ENCODE measurements at regions not wholly inside any gene's neighbourhood (a gene's known extent, or its start where the extent isn't known, plus 50 kb on each side); places are given as distances from the start of the nearest gene placed in this dataset.

DNA sequence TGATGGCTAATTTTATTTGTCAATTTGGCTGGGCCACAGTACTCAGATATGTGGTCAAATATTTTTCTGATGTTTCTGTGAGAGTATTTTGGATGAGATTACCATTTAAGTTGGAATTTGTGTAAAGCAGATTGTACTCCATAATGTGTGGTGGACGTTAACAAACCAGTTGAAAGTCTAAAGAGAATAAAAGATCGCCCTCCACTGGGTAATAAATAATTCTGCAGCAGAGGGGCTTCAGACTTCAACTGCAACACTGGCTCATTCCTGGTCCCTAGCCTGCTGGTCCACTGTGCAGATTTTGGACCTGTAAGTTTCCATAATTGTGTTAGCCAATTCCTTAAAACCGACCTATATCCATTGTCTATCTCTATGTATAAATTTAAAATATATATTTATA is 540.3 kb downstream of the PCDH18 start:
- DNase-seq = no peak
- TF ChIP-seq POLR2A (IDR thresholded peaks at IDR 0.05; ENCODE audit: low read length) (no peak), GATA1 (IDR thresholded peaks at IDR 0.05; ENCODE audit: low read depth, low read length) (no peak)

DNA sequence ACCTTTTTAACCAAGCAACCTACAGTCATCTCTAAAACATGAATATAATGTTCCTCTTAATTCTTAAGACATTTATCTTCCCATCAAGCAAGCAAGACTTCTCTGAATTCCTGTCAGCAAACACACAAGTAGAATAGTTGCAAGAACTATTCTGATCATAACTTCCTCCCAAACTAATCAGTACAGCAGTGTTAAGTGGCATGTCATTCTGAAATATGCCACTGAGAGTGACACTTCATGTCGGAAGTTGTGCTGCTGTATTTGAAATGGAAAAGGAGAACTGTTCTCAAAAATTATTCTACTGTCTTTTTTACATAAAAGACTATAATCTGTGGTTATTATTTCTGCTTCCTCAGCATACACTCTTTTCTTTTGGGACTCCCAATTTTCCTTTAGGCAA is 546.6 kb downstream of the PCDH18 start:
- no peak for DNase-seq
- TF ChIP-seq POLR2A (IDR thresholded peaks at IDR 0.05; ENCODE audit: low read length) (no peak), GATA1 (IDR thresholded peaks at IDR 0.05; ENCODE audit: low read depth, low read length) (no peak)

DNA sequence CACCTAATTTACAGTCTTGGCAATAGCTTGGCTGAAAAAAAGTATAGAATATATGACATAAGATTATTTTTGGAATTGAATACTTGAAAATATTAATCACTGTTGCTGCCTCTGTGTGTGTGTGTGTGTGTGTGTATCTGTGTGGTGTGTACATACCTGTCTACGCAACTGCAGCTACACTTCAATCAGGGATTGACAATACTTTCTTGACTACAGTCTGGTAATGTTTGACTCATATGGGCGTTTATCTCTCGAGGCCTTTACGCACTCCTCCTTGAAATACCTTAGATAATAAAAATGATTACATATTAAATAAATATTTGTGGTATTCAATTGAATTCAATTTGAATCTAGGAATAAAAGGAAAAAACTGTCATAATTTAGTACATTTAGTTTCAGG is 565.2 kb downstream of the PCDH18 start:
- no peak for DNase-seq
- TF ChIP-seq POLR2A (IDR thresholded peaks at IDR 0.05; ENCODE audit: low read length) (no peak), GATA1 (IDR thresholded peaks at IDR 0.05; ENCODE audit: low read depth, low read length) (no peak)

DNA sequence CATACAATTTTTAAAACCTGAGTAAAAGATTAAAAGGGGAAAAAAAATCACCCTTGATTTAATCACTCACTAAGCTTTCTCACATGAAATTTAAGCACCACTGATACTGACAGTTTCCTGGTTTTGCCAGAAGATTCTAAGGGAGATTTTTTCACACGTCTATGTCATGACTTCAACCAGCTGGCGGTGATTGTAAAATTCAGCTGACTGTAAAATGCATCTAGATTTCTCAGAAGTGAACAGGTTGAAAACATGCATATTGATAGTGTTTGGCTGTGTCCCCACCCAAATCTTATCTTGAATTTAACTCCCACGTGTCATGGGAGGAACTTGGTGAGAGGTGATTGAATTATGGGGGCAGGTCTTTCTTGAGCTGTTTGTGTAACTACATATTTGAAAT is 566.8 kb downstream of the PCDH18 start:
- TF ChIP-seq POLR2A (IDR thresholded peaks at IDR 0.05; ENCODE audit: low read length) (no peak), GATA1 (IDR thresholded peaks at IDR 0.05; ENCODE audit: low read depth, low read length) (no peak)
- DNase-seq = no peak

DNA sequence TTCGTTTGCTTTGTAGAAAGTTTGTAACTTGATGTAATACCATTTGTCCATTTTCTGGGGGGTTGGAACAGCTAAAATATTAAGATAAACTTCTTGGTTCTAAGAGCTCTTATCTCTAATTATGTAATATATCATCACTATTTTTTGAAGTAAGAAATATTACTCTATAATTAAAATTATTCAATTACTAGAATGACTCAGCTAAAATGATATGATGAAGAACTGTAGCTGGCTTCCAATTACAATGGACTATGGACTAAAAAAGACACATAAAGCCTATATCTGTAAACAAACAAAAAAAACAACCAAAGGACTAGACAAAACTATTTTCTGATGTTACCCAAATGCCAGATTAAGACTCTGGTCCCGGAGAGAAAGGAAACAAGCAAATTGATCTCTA is 569.4 kb downstream of the PCDH18 start:
- TF ChIP-seq GATA1 (IDR thresholded peaks at IDR 0.05; ENCODE audit: low read depth, low read length) = no peak
- no peak for DNase-seq

DNA sequence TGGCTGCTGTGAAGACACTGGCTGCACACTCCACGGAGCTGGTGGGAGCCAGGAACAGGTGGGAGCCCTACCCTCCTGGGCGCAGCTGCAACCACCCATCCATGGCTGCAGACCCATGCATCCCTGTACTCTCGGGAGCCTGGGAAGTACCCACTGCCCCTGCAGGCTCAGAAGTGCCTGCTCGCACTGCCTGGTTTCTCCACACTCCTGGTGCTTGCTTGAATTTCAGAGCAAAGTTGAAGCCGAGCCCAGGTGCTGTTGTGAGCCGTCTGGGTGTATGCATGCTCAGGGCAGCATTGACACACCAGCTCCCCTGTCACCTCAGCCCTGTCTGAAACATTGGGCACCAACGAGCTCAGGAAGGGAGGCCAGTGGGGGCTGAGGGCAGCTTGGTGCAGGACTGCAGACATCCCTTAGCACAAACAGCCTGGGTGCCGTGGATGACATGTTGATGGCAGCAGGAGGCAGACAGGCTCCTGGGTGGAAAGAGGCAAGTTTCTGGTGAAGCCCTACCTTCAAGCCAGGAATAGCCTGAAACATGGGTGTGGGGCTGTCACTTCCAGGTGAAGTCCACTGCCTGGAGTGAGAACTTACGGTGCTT is 585.9 kb downstream of the PCDH18 start:
- no peak for DNase-seq
- no peak for TF ChIP-seq POLR2A (IDR thresholded peaks at IDR 0.05; ENCODE audit: low read length)
- no peak for TF ChIP-seq GATA1 (IDR thresholded peaks at IDR 0.05; ENCODE audit: low read depth, low read length)

DNA sequence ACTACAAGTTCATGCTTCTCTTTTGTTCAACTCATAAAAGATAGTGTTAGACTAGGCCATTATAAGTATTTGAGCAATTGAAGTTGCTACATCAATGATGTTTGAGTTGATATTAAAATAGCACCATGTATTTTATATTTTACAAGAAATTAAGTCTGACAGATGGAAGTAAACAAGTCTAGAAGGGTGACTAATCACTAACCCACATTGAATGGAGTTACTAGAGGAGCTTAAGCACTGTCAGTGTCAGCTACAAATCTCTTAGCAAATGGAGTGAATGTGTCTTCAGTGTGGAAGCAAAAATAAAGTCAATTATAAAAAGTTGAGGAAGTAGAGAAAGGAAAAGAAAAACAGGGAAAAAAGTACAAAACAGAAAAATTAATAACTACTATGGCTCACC is 592.5 kb downstream of the PCDH18 start:
- no peak for DNase-seq
- no peak for TF ChIP-seq GATA1 (IDR thresholded peaks at IDR 0.05; ENCODE audit: low read depth, low read length)
- TF ChIP-seq POLR2A (IDR thresholded peaks at IDR 0.05; ENCODE audit: low read length) = no peak

DNA sequence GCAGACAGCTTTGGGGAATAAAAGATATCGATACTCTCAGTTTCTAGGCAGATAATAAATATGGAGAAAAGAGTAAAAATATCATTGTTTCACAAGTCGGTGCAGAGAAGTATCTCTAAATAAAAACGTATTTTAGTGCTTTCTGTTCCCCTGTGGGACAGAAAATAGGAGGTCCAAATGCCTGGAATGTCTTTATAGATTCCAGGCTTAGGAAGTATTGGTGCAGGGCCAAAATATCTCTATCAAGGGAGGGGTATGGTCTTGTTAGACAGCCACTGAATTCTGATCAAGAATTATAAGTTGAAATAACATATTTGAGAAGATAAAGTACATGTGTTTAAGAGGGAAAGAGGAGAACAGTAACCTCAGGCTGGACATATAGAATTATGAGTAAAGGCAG is 596.4 kb downstream of the PCDH18 start:
- no peak for TF ChIP-seq GATA1 (IDR thresholded peaks at IDR 0.05; ENCODE audit: low read depth, low read length)
- no peak for TF ChIP-seq POLR2A (IDR thresholded peaks at IDR 0.05; ENCODE audit: low read length)
- no peak for DNase-seq

DNA sequence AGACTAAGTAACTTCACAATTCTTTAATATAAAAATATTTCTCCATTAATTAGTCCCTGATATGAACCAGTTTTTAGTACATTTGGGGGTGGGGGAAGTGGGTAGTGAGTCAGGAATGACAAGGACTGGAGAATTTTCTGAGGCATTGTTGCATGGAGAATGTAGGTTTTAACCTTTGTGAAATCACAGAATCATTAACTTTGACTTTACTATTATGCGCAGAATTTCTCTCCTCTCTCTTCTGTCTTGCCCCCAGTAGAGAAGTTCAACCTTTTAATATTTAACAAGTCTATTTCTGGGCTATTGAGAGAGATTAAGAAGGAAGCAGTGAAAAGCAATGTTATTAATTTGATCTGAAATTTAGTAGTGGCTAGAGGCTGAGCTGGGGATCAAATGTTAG is 597.0 kb downstream of the PCDH18 start:
- no peak for DNase-seq
- TF ChIP-seq GATA1 (IDR thresholded peaks at IDR 0.05; ENCODE audit: low read depth, low read length) (no peak), POLR2A (IDR thresholded peaks at IDR 0.05; ENCODE audit: low read length) (no peak)

DNA sequence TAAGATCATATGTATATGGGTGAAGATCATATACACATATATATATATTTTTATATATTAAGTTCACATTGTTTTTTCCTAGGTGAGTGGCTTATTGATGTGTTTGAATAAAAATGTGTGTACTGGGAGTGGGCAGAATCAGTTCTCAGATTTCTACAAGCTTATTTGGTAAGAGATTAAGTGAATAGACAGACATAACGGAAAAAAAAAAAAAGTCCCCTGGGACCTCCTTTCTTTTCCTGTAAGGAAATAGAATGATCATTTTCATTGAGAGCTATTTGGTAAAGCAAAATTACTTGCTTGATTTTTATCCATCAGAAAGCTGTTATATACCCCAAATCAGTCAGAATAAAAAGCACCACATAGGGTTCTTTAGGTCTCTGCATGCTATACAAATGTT is 597.7 kb downstream of the PCDH18 start:
- TF ChIP-seq POLR2A (IDR thresholded peaks at IDR 0.05; ENCODE audit: low read length) = no peak
- TF ChIP-seq GATA1 (IDR thresholded peaks at IDR 0.05; ENCODE audit: low read depth, low read length) = no peak
- DNase-seq = no peak

DNA sequence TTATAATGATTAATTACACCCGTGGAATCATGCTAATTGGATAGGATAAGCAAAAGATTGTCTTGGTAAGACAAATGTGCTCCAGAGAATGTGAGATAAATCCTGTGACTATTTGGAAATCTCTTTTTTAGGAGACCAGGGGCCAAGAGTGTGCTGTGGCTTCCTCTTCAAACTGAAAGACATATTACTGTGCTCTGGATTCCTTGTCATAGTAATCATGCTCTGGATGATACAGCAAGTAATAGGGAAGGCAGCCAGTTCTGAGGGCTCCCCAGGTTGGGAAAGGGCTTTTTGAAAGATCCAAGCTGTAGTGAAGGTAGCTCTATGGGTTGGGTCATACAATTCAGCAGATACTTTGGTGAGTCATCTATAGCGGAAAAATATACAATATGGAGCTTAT is 600.5 kb downstream of the PCDH18 start:
- TF ChIP-seq GATA1 (IDR thresholded peaks at IDR 0.05; ENCODE audit: low read depth, low read length) = no peak
- TF ChIP-seq POLR2A (IDR thresholded peaks at IDR 0.05; ENCODE audit: low read length) = no peak
- DNase-seq = no peak

DNA sequence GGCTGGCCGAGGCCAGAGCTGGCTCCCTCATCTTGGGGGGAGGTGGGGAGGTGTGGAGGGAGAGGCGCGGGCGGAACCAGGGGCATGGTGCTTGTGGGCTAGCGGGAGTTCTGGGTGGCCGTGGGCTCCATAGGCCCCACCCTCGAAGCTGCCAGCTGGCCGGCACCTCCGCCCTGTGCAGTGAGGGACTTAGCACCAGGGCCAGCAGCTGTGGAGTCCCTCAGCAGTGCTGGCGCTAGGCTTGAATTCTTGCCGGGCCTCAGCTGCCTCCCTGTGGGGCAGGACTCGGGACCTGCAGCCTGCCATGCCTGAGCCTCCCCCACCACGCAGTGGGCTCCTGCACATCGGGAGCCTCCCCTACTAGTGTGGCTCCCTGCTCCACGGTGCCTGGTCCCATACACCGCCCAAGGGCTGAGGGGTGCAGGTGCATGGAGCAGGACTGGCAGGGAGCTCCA is 603.3 kb downstream of the PCDH18 start:
- no peak for TF ChIP-seq POLR2A (IDR thresholded peaks at IDR 0.05; ENCODE audit: low read length)
- DNase-seq = no peak

DNA sequence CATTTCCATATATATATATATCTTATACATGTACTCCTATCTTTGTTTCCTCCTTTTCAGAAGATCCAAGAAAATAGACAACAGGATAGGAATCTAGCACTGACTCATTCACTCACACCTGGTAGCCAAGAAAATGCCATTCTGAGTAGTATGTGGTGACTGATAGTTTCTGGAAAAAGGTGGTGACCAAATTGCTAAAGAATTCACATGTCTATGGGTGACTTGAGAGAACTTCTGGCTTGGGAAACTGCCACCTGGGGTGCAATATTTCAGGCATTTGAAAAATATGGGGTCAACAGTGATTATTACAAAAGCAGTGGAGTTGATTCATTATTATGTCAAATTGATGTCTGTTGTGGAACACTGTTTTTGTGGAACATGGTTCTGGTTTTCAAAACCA is 605.1 kb downstream of the PCDH18 start:
- TF ChIP-seq POLR2A (IDR thresholded peaks at IDR 0.05; ENCODE audit: low read length) (no peak), GATA1 (IDR thresholded peaks at IDR 0.05; ENCODE audit: low read depth, low read length) (no peak)
- no peak for DNase-seq

DNA sequence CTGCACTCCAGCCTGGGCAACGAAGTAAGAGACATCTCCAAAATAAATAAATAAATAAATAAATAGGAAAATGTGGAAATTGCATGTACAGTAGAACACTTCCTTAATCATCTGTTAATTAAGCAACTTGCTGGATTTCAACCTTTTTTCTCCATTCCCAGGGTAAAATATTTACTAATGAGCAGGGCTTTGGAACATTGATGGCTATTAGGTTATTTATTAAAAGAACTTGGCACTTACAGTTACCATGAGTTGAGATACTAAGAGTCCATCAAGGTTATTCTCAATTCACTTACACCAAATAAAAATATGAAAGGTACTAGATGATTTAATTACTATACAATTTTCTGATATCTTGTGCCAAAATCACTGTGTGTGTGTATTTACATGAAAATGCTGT is 607.1 kb downstream of the PCDH18 start:
- DNase-seq = no peak
- no peak for TF ChIP-seq POLR2A (IDR thresholded peaks at IDR 0.05; ENCODE audit: low read length)

DNA sequence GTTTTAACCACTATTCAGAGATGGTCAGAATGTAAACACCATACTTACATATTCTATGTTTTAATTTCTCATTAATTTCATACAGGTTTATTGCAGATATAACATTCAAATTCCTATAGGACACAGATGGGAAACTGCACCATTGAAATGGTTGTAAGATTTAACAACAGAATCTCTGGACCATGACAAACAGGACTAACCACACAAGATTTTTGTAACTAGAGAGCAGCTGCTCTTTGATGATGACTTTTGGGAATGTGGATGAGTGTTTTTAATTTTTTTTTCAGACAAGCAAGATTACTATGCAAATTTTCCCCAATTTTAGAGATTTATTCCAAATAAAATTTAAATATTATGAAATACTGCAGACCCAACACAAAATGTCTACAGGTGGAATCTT is 610.2 kb downstream of the PCDH18 start:
- DNase-seq = no peak
- TF ChIP-seq GATA1 (IDR thresholded peaks at IDR 0.05; ENCODE audit: low read depth, low read length) = no peak
- no peak for TF ChIP-seq POLR2A (IDR thresholded peaks at IDR 0.05; ENCODE audit: low read length)

Measured in erythroblast (primary cell).